Brain pericyte (primary cell): ENCODE measurements at regions not wholly inside any gene's neighbourhood (a gene's known extent, or its start where the extent isn't known, plus 50 kb on each side); places are given as distances from the start of the nearest gene placed in this dataset.

ENCODE experiments used
- DNase-seq: peaks from one replicate; pipeline ENCODE4 v3.0.0-alpha.2; 2012; ENCODE audit warnings: low read depth, low spot score

GRCh38 chr4:121227341-121227792 lies 63.2 kb upstream of the TNIP3 start:
- no peak for DNase-seq

GRCh38 chr4:121226362-121226761 lies 62.2 kb upstream of the TNIP3 start:
- DNase-seq: no peak

GRCh38 chr4:121221608-121222007 lies 57.5 kb upstream of the TNIP3 start:
- no peak for DNase-seq

- DNase-seq: no peak
Measured at GRCh38 chr4:121221201-121221600, 57.1 kb upstream of the TNIP3 start.

- no peak for DNase-seq
Measured at GRCh38 chr4:121220698-121221097, 56.6 kb upstream of the TNIP3 start.

GRCh38 chr4:121219227-121219626 lies 55.1 kb upstream of the TNIP3 start:
- no peak for DNase-seq

- DNase-seq: no peak
Measured at GRCh38 chr4:121217351-121217750, 53.2 kb upstream of the TNIP3 start.

GRCh38 chr4:121216461-121216860 lies 52.3 kb upstream of the TNIP3 start:
- no peak for DNase-seq

GRCh38 chr4:121213940-121214339 lies 49.8 kb upstream of the TNIP3 start:
- no peak for DNase-seq
